Esophagus muscularis mucosa (tissue), 4 donors: ENCODE measurements at regions not wholly inside any gene's neighbourhood (a gene's known extent, or its start where the extent isn't known, plus 50 kb on each side); places are given as distances from the start of the nearest gene placed in this dataset.

Source experiments
- CTCF ChIP-seq, 3 experiments: fragments of 200-600 bp in 2 of 3; fragments of 450-650 bp in 1 of 3; sonication (generic) in 2 of 3; IDR thresholded peaks; one replicate each; pipeline ENCODE4 v1.5.1; 2017 to 2019; ENCODE audit warnings: antibody characterized with exemption in 3 of 3, mild to moderate bottlenecking in 2 of 3, moderate library complexity in 1 of 3
- EP300 ChIP-seq: sonication (generic); formaldehyde crosslinking; IDR thresholded peaks from one replicate; pipeline ENCODE4 v1.6.1; 2017; ENCODE audit warnings: antibody characterized with exemption
- POLR2A ChIP-seq: fragments of 450-650 bp; IDR thresholded peaks from one replicate; pipeline ENCODE4 v1.6.1; 2017; ENCODE audit warnings: antibody characterized with exemption, moderate library complexity, mild to moderate bottlenecking, low read depth
- POLR2AphosphoS5 ChIP-seq, 2 donors: sonication (generic); formaldehyde crosslinking; IDR thresholded peaks; one replicate each; pipeline ENCODE4 v1.6.1; 2017; ENCODE audit warnings: antibody characterized with exemption in 2 of 2

GRCh38 chrX:134718966-134719317 is 60.7 kb upstream of the PLAC1 start:
- TF ChIP-seq POLR2AphosphoS5 (IDR thresholded peaks at IDR 0.05) (no peak), CTCF (IDR thresholded peaks at IDR 0.05) (no peak), POLR2A (no peak), EP300 (no peak)
